ENCODE measurements at regions not wholly inside any gene's neighbourhood (a gene's known extent, or its start where the extent isn't known, plus 50 kb on each side); places are given as distances from the start of the nearest gene placed in this dataset.

- TF ChIP-seq ZNF619 (CRISPR knock-in tag; IDR thresholded peaks at IDR 0.05) (no peak), REST (IDR thresholded peaks at IDR 0.05; ENCODE audit: borderline replicate concordance in 1 of 2, low read depth in 1 of 2, low read length in 2 of 2) (no peak)
These were observed 118.0 kb downstream of the BUB3 start (continued) for GRCh38 chr10:123272171-123272570.

- Histone ChIP-seq H3K4me3 (replicated peaks in 1 of 3; ENCODE audit: insufficient read depth in 1 of 3, low read depth in 2 of 3, low read length in 3 of 3) (no peak overlapping the region), H3K9ac (ENCODE audit: insufficient read depth, low read depth, low read length) (no peak overlapping the region), H3K36me3 (replicated peaks in 1 of 2; ENCODE audit: control insufficient read depth in 1 of 2, insufficient read depth in 2 of 2, low read length in 2 of 2) (no peaks in the 10 kb centered on the region), H3K27ac (ENCODE audit: extremely low read length, insufficient read depth, low read length) (no peak overlapping the region), H3K27me3 (ENCODE audit: control insufficient read depth in 1 of 2, insufficient read depth in 2 of 2, low read length in 2 of 2) (peaks cover 2 to 4% of the 10 kb centered on the region in 2 experiments; a peak in 3 of 5 replicates), H3K9me3 (ENCODE audit: low read length) (no peaks in the 10 kb centered on the region), H2AFZ (ENCODE audit: low read length) (no peak overlapping the region), H4K20me1 (ENCODE audit: insufficient read depth, low read length) (no peaks in the 10 kb centered on the region), H3K4me2 (ENCODE audit: low read depth, low read length) (no peak overlapping the region), H3K4me1 (ENCODE audit: insufficient read depth, low read length) (peaks cover 6% of the 10 kb centered on the region; the same call in 1 of the 2 replicates), H3K79me2 (ENCODE audit: insufficient read depth, low read length) (no peaks in the 10 kb centered on the region)
- no peak for DNase-seq (ENCODE audit: low spot score)
- CTCF ChIA-PET (ENCODE audit: low intra/inter-chr PET ratio, low total read pairs) = no interaction called here
- intact Hi-C loops (cut with micrococcal nuclease; ENCODE audit: unreplicated experiment) (no loop called here), in situ Hi-C loops (cut with HindIII; ENCODE audit: extremely low pct_ligation_motif_present, low pct_unique_long_range_greater_than_20kb) (no loop called here)
- ATAC-seq = no peak
- POLR2A ChIA-PET = no interaction called here
- 52% methylated on average over 32 of the region's 32 CpGs for WGBS (ENCODE audit: low lambda C conversion rate)
- no peak for FAIRE-seq
- BruUV-seq (replicated peaks) = no TSS peak
- TF ChIP-seq AGO1 (IDR thresholded peaks at IDR 0.05; ENCODE audit: low read depth, low read length, poor library complexity, severe bottlenecking) (no peak), SALL1 (CRISPR knock-in tag; IDR thresholded peaks at IDR 0.05) (no peak), KDM2A (CRISPR knock-in tag; IDR thresholded peaks at IDR 0.05; ENCODE audit: borderline replicate concordance, low read depth) (no peak), CENPX (CRISPR knock-in tag; IDR thresholded peaks at IDR 0.05) (no peak), E2F5 (CRISPR knock-in tag; conservative IDR thresholded peaks at IDR 0.05) (no peak), ATF3 (CRISPR knock-in tag; IDR thresholded peaks at IDR 0.05) (no peak), NONO (IDR thresholded peaks at IDR 0.05) (no peak), NONO (CRISPR knock-in tag; conservative IDR thresholded peaks at IDR 0.05) (no peak), ZFP1 (CRISPR knock-in tag; IDR thresholded peaks at IDR 0.05) (no peak), RXRB (CRISPR knock-in tag; IDR thresholded peaks at IDR 0.05; ENCODE audit: borderline replicate concordance) (no peak), DPF2 (CRISPR knock-in tag; IDR thresholded peaks at IDR 0.05; ENCODE audit: borderline replicate concordance, low read depth) (no peak), ZBTB26 (CRISPR knock-in tag; IDR thresholded peaks at IDR 0.05; ENCODE audit: borderline replicate concordance) (no peak), KLF6 (CRISPR knock-in tag; IDR thresholded peaks at IDR 0.05) (no peak)
These were observed 120.3 kb downstream of the BUB3 start for GRCh38 chr10:123274306-123275135.

Data from HepG2 (cell line).